ENCODE measurements at regions not wholly inside any gene's neighbourhood (a gene's known extent, or its start where the extent isn't known, plus 50 kb on each side); places are given as distances from the start of the nearest gene placed in this dataset.

DNA sequence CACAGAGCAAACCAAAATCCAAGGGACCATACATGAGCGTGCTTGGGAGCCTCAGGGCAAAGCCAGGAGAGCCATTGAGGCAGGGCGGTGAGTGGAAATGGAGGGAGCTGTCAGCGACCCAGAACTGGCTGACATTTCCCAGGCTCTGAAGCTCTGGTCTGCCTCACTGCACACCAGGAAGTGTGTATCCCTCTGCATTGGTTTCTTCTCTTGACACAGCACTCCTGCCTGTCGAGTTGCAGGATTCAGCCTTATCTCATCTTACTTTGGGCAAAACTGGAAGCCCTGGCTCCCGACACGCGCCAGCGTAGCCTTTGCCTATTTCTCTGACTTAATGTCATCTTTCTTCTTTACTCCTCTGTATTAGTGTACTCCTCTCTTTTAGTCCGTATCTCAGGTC is 144.7 kb upstream of the HS3ST3A1 start:
- Histone ChIP-seq H3K9me2 (ENCODE audit: insufficient read depth) (no peaks in the 10 kb centered on the region), H2AFZ (no peak overlapping the region), H3K27me3 (ENCODE audit: insufficient read depth) (no peaks in the 10 kb centered on the region), H3K4me1 (ENCODE audit: insufficient read depth) (peaks cover 14% of the 10 kb centered on the region), H3K27ac (ENCODE audit: low read depth) (no peak overlapping the region), H3K4me3 (no peak overlapping the region), H3K79me2 (replicated peaks; ENCODE audit: insufficient read depth) (no peaks in the 10 kb centered on the region), H4K20me1 (replicated peaks; ENCODE audit: insufficient read depth) (no peaks in the 10 kb centered on the region), H3K36me3 (ENCODE audit: insufficient read depth) (no peaks in the 10 kb centered on the region), H3K4me2 (no peak overlapping the region), H3F3A (replicated peaks; ENCODE audit: low read depth) (no peaks in the 10 kb centered on the region)
- peaks cover 17% of the 10 kb centered on the region for H3K4me1 Mint-ChIP-seq
- peaks cover 7% of the 10 kb centered on the region for H3K27me3 Mint-ChIP-seq (ENCODE audit: insufficient read depth, low read depth, poor library complexity)
- no peak overlapping the region for H3K4me3 Mint-ChIP-seq
- TF ChIP-seq EZH2phosphoT487 (IDR thresholded peaks at IDR 0.05; ENCODE audit: unreplicated experiment) (no peak), STAT1 (IDR thresholded peaks at IDR 0.05; ENCODE audit: unreplicated experiment) (no peak), CREB1 (CRISPR knock-in tag; IDR thresholded peaks at IDR 0.05; ENCODE audit: low read depth) (no peak)
- DNase-seq (ENCODE audit: low spot score) (no peak), ATAC-seq (no peak)
- H3K9me3 Mint-ChIP-seq: 0 out of 3 replicates have a peak, but pooled peaks cover 4% of the 10 kb centered on the region
- H3K36me3 Mint-ChIP-seq (ENCODE audit: low read depth): peaks cover 5% of the 10 kb centered on the region
- H3K27ac Mint-ChIP-seq: no peak overlapping the region

GRCh38 chr17:13749166-13749890 is 147.6 kb upstream of the HS3ST3A1 start:
- Histone ChIP-seq H3K4me3 (no peak overlapping the region), H3K4me2 (no peak overlapping the region), H3K4me1 (ENCODE audit: insufficient read depth) (peaks cover 39% of the 10 kb centered on the region), H3F3A (replicated peaks; ENCODE audit: low read depth) (no peaks in the 10 kb centered on the region), H3K27me3 (ENCODE audit: insufficient read depth) (no peaks in the 10 kb centered on the region), H4K20me1 (replicated peaks; ENCODE audit: insufficient read depth) (no peaks in the 10 kb centered on the region), H3K27ac (ENCODE audit: low read depth) (no peak overlapping the region), H3K79me2 (replicated peaks; ENCODE audit: insufficient read depth) (no peaks in the 10 kb centered on the region), H3K36me3 (ENCODE audit: insufficient read depth) (no peaks in the 10 kb centered on the region), H2AFZ (peak overlapping the region; percentile 80), H3K9me2 (ENCODE audit: insufficient read depth) (0 out of 2 replicates have a peak, but pooled peaks cover 3% of the 10 kb centered on the region)
- H3K27me3 Mint-ChIP-seq (ENCODE audit: insufficient read depth, low read depth, poor library complexity): peaks cover 5% of the 10 kb centered on the region
- no peak overlapping the region for H3K27ac Mint-ChIP-seq
- peaks cover 39% of the 10 kb centered on the region for H3K4me1 Mint-ChIP-seq
- H3K4me3 Mint-ChIP-seq: no peak overlapping the region
- 0 out of 3 replicates have a peak, but pooled peaks cover 4% of the 10 kb centered on the region for H3K9me3 Mint-ChIP-seq
- H3K36me3 Mint-ChIP-seq (ENCODE audit: low read depth): peaks cover 5% of the 10 kb centered on the region
- TF ChIP-seq NANOG (IDR thresholded peaks at IDR 0.05; ENCODE audit: borderline replicate concordance): no peak
- no peak for TF ChIP-seq EZH2 (IDR thresholded peaks at IDR 0.05; ENCODE audit: low read depth, unreplicated experiment)
- TF ChIP-seq, protein P1, sequence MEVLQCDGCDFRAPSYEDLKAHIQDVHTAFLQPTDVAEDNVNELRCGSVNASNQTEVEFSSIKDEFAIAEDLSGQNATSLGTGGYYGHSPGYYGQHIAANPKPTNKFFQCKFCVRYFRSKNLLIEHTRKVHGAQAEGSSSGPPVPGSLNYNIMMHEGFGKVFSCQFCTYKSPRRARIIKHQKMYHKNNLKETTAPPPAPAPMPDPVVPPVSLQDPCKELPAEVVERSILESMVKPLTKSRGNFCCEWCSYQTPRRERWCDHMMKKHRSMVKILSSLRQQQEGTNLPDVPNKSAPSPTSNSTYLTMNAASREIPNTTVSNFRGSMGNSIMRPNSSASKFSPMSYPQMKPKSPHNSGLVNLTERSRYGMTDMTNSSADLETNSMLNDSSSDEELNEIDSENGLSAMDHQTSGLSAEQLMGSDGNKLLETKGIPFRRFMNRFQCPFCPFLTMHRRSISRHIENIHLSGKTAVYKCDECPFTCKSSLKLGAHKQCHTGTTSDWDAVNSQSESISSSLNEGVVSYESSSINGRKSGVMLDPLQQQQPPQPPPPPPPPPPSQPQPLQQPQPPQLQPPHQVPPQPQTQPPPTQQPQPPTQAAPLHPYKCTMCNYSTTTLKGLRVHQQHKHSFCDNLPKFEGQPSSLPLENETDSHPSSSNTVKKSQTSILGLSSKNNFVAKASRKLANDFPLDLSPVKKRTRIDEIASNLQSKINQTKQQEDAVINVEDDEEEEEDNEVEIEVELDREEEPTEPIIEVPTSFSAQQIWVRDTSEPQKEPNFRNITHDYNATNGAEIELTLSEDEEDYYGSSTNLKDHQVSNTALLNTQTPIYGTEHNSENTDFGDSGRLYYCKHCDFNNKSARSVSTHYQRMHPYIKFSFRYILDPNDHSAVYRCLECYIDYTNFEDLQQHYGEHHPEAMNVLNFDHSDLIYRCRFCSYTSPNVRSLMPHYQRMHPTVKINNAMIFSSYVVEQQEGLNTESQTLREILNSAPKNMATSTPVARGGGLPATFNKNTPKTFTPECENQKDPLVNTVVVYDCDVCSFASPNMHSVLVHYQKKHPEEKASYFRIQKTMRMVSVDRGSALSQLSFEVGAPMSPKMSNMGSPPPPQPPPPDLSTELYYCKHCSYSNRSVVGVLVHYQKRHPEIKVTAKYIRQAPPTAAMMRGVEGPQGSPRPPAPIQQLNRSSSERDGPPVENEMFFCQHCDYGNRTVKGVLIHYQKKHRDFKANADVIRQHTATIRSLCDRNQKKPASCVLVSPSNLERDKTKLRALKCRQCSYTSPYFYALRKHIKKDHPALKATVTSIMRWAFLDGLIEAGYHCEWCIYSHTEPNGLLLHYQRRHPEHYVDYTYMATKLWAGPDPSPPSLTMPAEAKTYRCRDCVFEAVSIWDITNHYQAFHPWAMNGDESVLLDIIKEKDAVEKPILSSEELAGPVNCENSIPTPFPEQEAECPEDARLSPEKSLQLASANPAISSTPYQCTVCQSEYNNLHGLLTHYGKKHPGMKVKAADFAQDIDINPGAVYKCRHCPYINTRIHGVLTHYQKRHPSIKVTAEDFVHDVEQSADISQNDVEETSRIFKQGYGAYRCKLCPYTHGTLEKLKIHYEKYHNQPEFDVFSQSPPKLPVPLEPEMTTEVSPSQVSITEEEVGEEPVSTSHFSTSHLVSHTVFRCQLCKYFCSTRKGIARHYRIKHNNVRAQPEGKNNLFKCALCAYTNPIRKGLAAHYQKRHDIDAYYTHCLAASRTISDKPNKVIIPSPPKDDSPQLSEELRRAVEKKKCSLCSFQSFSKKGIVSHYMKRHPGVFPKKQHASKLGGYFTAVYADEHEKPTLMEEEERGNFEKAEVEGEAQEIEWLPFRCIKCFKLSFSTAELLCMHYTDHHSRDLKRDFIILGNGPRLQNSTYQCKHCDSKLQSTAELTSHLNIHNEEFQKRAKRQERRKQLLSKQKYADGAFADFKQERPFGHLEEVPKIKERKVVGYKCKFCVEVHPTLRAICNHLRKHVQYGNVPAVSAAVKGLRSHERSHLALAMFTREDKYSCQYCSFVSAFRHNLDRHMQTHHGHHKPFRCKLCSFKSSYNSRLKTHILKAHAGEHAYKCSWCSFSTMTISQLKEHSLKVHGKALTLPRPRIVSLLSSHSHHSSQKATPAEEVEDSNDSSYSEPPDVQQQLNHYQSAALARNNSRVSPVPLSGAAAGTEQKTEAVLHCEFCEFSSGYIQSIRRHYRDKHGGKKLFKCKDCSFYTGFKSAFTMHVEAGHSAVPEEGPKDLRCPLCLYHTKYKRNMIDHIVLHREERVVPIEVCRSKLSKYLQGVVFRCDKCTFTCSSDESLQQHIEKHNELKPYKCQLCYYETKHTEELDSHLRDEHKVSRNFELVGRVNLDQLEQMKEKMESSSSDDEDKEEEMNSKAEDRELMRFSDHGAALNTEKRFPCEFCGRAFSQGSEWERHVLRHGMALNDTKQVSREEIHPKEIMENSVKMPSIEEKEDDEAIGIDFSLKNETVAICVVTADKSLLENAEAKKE (CRISPR knock-in tag; IDR thresholded peaks at IDR 0.05): no peak
- no peak for TF ChIP-seq ZNF114 (CRISPR knock-in tag; IDR thresholded peaks at IDR 0.05)
- TF ChIP-seq STAT1 (IDR thresholded peaks at IDR 0.05; ENCODE audit: unreplicated experiment): no peak
- no peak for TF ChIP-seq ETS1 (IDR thresholded peaks at IDR 0.05)
- no peak for TF ChIP-seq EZH2phosphoT487 (IDR thresholded peaks at IDR 0.05; ENCODE audit: unreplicated experiment)
- TF ChIP-seq, protein P2, sequence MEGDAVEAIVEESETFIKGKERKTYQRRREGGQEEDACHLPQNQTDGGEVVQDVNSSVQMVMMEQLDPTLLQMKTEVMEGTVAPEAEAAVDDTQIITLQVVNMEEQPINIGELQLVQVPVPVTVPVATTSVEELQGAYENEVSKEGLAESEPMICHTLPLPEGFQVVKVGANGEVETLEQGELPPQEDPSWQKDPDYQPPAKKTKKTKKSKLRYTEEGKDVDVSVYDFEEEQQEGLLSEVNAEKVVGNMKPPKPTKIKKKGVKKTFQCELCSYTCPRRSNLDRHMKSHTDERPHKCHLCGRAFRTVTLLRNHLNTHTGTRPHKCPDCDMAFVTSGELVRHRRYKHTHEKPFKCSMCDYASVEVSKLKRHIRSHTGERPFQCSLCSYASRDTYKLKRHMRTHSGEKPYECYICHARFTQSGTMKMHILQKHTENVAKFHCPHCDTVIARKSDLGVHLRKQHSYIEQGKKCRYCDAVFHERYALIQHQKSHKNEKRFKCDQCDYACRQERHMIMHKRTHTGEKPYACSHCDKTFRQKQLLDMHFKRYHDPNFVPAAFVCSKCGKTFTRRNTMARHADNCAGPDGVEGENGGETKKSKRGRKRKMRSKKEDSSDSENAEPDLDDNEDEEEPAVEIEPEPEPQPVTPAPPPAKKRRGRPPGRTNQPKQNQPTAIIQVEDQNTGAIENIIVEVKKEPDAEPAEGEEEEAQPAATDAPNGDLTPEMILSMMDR (conservative IDR thresholded peaks at IDR 0.05; ENCODE audit: low read depth in 2 of 2): no peak
- TF ChIP-seq ZNF331 (CRISPR knock-in tag; IDR thresholded peaks at IDR 0.05; ENCODE audit: low read depth): no peak
- no peak for TF ChIP-seq JUNB (IDR thresholded peaks at IDR 0.05; ENCODE audit: unreplicated experiment)
- no peak for DNase-seq (ENCODE audit: low spot score)
- ATAC-seq: no peak

Data from GM23338 (cell line).